ENCODE measurements at regions not wholly inside any gene's neighbourhood (a gene's known extent, or its start where the extent isn't known, plus 50 kb on each side); places are given as distances from the start of the nearest gene placed in this dataset.

GRCh38 chr18:51789871-51790270, 550.1 kb upstream of the DCC start:
- DNase-seq (ENCODE audit: extremely low read depth in 1 of 2, low read depth in 1 of 2) = no peak

DNA sequence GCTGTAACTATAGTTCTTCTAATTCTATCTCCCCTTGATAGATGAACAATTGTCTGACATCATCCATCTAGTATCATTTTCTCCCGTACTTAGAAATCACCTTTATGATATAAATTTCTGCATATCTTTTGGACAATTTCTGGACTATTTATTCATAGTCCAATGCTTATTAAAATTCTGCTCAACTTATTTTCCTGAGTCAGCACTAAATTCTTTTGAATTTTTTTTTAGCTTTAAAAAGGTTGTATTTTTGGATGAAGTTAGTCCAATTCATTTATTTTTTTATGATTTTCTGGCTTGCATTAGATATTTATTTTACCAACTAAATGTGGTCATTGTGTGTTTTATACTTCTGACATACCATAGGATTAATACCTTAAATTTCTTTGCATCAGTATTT, 538.5 kb upstream of the DCC start:
- no peak for DNase-seq (ENCODE audit: extremely low read depth in 1 of 2, low read depth in 1 of 2)

- DNase-seq (ENCODE audit: extremely low read depth in 1 of 2, low read depth in 1 of 2) = no peak
Measured at GRCh38 chr18:51802569-51803428, 537.2 kb upstream of the DCC start.

- DNase-seq (ENCODE audit: extremely low read depth in 1 of 2, low read depth in 1 of 2) = no peak
Measured at GRCh38 chr18:51807336-51807735, 532.7 kb upstream of the DCC start.

DNA sequence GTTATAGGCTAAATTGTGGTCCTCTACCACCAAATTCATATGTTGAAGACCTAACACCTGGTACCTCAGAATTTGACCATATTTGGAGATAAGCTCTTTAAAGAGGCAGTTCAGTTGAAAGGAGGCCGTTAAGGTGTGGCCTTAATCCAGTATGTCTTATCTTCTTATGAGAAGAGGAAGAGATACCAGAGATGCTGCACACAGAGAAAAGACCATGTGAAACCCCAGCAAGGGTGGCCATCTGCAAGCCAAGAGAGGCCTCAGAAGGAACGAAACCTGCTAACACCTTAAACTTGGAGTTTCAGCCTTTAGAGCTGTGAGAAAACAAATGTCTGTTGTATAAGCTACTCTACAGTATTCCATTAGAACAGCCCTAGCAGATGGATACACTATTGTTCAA, 528.1 kb upstream of the DCC start:
- no peak for DNase-seq (ENCODE audit: extremely low read depth in 1 of 2, low read depth in 1 of 2)

DNA sequence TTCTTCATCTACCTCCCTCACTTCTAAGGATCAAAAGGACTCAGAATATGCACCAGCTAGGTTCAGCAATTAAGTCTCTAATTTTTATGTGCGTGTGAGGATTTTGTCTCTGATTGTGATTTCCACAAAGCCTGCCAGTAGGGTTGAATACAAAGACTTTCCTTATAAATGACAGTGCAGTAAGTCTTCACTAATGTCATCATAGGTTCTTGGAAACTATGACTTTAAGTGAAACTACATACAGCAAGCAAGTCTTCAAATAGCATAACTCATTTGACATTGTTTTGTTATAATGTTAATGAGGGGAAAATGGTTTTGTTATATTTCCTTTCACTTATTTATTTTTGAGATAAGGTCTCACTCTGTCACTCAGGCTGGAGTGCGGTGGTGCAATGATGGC, 526.3 kb upstream of the DCC start:
- no peak for DNase-seq (ENCODE audit: extremely low read depth in 1 of 2, low read depth in 1 of 2)

DNA sequence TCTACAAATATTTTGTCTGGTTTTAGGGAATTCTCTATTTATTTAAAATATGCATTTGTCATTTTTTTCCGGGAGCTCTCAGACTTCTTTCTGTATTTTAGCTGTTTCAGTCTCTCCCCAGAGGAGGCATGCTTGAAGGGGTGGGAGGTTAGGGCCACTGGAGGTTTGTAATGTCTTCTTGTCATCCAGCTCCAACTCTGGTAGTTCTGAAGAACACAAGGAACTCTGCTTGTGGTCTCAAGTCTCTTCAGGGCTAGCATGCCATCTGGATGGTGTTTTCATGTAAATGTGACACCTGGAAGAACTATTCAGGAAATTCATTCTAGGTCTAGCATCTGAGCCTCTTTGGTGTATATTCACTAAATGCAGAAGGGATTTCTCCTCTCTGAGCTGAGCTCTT, 518.4 kb upstream of the DCC start:
- no peak for DNase-seq (ENCODE audit: extremely low read depth in 1 of 2, low read depth in 1 of 2)

- no peak for DNase-seq (ENCODE audit: extremely low read depth in 1 of 2, low read depth in 1 of 2)
Measured at GRCh38 chr18:51824746-51825145, 515.3 kb upstream of the DCC start.

DNA sequence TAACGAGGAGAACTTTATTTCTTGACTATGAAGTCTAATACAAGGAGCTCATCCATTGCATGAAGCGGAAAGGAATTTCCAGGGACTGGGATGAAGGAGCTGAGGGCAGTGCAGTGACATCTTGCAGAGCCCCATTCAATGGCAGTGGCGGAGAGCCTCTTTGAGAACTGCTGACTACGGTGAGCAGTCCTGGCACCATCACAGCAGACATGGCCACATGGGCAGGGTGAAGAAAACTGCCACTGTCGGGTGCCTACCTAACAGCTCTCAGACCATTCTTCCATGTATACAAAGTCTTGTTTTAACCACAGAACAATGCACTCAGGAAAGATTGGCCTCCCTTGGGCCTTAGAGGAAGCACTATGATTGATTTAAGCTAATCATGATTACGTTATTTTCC, 506.1 kb upstream of the DCC start:
- DNase-seq (ENCODE audit: extremely low read depth in 1 of 2, low read depth in 1 of 2) = no peak

DNA sequence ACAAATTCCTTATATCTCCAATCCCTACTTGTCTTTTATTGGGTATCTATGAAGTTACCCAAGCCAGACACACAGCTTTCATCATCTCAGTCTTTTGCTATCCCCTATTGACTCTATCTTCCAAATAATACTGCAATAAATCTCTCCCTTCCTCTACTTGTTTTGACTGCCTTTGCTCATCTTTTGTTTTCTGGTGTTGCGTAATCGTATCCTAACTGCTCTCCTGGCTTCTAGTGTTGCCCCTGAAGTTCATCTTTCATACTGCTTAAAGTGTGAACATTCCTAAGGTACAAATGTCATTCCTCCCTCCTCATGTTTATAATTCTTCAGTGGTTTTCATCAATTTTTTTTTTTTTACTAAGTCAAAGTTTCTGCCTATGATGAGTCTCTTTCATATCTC, 491.3 kb upstream of the DCC start:
- DNase-seq (ENCODE audit: extremely low read depth in 1 of 2, low read depth in 1 of 2) = no peak

DNA sequence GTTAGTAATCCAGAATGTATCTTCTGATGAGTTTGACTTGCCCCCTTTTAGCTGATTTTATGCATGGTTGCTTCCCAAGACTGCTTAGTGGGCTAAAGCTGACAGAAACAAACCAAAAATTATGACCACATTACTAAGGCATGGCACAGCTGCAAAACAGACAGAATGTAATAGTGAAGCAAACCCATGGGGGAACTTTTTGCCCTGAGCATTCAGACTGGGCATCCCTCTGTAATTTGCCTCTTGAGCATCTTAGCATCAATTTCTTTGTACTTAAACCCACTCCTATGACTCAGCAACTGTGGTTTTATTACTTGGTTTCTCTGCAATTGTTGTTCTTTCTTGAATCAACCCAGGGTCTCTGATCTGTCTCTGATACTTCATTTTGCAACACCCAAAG, 487.3 kb upstream of the DCC start:
- no peak for DNase-seq (ENCODE audit: extremely low read depth in 1 of 2, low read depth in 1 of 2)

DNA sequence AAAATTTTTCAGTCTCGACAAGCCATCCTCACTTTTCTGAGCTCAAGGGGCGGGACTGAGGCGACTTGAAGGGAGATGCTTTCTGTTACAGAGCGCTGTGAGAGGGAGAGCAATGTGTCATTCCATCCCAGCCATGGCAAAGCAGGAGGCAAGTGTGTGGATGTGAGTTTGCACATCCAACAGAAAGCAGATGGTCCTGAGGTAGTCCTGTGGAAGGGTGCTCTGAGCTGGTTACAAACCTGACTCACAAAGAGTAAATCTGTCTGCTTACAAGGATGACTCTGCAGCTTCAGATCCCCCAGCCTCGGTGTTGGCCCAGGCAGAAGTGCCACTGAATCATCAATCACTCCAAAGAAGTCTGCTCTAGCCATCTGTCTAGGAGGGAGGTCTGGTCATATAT, 482.0 kb upstream of the DCC start:
- no peak for DNase-seq (ENCODE audit: extremely low read depth in 1 of 2, low read depth in 1 of 2)

GRCh38 chr18:51861046-51861445, 479.0 kb upstream of the DCC start:
- no peak for DNase-seq (ENCODE audit: extremely low read depth in 1 of 2, low read depth in 1 of 2)

GRCh38 chr18:51862051-51862715, 477.8 kb upstream of the DCC start:
- no peak for DNase-seq (ENCODE audit: extremely low read depth in 1 of 2, low read depth in 1 of 2)

GRCh38 chr18:51864219-51864965, 475.6 kb upstream of the DCC start:
- DNase-seq (ENCODE audit: extremely low read depth in 1 of 2, low read depth in 1 of 2) = no peak

DNA sequence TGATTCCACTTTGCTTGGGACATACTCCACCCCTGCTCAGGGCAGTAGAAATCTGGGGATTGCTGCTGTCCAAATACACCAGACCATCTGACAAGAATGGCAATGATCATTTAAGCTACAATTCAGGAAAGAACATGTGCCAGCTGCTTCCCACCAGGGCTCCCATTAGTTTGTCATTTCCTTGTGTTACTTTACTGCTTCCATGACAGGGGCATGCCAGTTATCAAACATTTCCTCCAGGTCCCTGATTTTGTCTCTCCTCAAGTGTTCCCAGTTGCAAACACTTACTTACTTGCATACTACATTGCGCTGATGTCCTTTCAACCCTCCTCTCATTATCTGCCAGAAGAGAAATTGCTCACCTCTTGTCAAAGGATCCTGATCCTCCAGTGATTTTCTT, 474.5 kb upstream of the DCC start:
- DNase-seq (ENCODE audit: extremely low read depth in 1 of 2, low read depth in 1 of 2) = no peak

GRCh38 chr18:51867767-51868166, 472.2 kb upstream of the DCC start:
- DNase-seq (ENCODE audit: extremely low read depth in 1 of 2, low read depth in 1 of 2) = no peak

- DNase-seq (ENCODE audit: extremely low read depth in 1 of 2, low read depth in 1 of 2) = no peak
Measured at GRCh38 chr18:51878724-51879123, 461.3 kb upstream of the DCC start.

- no peak for DNase-seq (ENCODE audit: extremely low read depth in 1 of 2, low read depth in 1 of 2)
Measured at GRCh38 chr18:51879329-51879728, 460.7 kb upstream of the DCC start.

DNA sequence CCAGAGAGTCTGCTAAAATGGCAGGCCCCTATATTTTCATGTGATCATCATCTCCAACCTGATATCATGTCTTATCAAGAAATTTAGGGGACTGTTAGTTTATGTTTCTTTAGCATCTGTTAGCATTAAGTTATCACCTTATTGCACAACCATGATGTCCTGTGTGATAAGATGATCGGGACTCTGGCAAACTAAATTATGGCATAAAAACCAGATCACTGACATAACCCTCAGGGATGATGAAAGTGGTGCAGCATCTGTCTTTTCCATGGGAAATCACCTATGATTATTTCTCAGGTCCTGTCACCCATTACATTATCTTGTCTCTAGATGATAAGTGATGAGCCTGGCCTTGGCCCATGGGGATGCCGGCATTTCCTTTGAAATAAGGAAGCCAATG, 458.6 kb upstream of the DCC start:
- no peak for DNase-seq (ENCODE audit: extremely low read depth in 1 of 2, low read depth in 1 of 2)

DNA sequence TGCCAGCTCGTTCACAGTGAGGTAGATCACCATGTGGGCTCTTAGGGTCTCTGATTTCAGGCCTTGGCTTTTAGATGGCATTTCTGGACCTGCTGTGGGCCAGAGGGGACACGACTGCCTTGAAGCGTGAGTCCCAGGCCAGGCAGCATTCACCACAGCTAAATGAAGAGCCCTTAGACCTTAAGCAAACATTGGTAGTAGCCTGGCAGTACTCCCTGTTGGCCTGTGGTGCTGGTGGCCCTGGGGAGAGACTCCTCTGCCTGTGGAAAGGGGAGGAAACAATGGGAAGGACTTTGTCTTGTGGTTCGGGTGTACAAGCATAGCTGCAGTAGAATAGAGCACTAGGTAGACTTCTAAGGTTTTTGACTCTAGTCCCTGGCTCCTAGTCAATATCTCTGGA, 456.0 kb upstream of the DCC start:
- DNase-seq (ENCODE audit: extremely low read depth in 1 of 2, low read depth in 1 of 2) = no peak

DNA sequence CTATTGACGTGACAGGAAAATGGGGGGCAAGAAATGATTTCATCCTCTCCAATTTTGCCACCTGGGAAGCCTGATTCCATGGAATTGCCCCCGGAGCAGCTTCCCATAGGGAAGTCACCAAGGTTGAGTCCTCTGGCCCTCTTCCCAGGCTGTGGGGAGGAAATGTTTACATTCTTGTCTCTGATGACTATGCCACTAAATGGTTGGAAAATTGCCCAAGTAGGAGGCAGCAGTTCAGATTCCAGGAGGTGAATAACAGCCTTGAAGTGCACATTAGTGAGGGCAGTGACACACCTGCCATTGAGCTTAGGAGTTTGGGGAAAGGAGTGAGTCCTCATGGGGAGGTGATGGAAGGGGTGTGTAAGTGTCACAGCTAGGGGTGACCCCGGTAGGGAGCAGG, 449.2 kb upstream of the DCC start:
- DNase-seq (ENCODE audit: extremely low read depth in 1 of 2, low read depth in 1 of 2) = no peak
